Adrenal gland (tissue), 5 donors: ENCODE measurements at regions not wholly inside any gene's neighbourhood (a gene's known extent, or its start where the extent isn't known, plus 50 kb on each side); places are given as distances from the start of the nearest gene placed in this dataset.

Experiments used
- POLR2A ChIP-seq, 2 donors: fragments of 450-650 bp; IDR thresholded peaks; one replicate each; pipeline ENCODE4 v1.6.1; 2017; ENCODE audit warnings: antibody characterized with exemption in 2 of 2, mild to moderate bottlenecking in 2 of 2, moderate library complexity in 1 of 2
- TF ChIP-seq, protein P1 (sequence below), 6 experiments: fragments of 450-650 bp in 4 of 6; fragments of 200-600 bp in 2 of 6; sonication (generic) in 1 of 6; IDR thresholded peaks; 1 replicate in 5 of 6; 2 replicates in 1 of 6; pipeline versions ENCODE4 v1.5.1 to v1.8.0; 2016 to 2021; ENCODE audit warnings: antibody characterized with exemption in 6 of 6, mild to moderate bottlenecking in 2 of 6, moderate library complexity in 1 of 6
- donor health status: DM: no; HTN: no; CAD: no.

DNA sequence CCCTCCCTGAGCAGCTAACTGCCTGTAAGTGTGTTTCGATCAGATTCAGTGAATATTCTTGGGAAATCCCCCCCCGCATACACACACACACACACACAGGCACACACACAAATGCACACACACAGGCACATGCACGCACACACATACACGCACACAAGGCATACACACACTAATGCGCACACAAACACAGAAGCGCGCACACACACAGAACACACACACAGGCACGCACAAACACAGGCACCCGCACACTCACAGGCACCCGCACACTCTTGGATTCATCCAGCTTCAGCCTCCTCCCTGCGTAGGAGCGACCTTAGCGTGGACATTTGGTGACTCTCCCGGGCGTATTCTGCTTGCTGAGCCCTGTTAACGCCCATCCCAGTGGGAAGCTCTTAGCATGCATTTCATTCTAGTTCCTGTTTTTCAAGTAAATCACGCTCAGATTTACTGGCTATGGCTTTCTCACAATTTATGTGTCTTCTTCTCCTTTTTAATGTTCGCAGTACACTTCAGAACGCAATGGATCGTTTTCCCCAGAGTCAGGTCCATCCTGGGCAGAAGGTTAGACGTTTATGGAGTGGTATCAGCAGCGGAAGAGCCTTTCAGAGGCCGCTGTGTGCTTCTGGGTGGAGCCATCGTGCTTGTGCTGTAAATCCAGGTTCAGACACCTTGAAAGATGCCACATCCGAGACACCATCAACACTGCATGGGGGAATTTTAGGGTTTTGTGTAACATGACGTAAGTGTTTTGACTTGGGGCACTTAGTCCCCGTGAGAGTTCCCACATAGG is 656.6 kb downstream of the GALR1 start:
- TF ChIP-seq POLR2A (IDR thresholded peaks at IDR 0.05): no peak
- TF ChIP-seq, protein P1, sequence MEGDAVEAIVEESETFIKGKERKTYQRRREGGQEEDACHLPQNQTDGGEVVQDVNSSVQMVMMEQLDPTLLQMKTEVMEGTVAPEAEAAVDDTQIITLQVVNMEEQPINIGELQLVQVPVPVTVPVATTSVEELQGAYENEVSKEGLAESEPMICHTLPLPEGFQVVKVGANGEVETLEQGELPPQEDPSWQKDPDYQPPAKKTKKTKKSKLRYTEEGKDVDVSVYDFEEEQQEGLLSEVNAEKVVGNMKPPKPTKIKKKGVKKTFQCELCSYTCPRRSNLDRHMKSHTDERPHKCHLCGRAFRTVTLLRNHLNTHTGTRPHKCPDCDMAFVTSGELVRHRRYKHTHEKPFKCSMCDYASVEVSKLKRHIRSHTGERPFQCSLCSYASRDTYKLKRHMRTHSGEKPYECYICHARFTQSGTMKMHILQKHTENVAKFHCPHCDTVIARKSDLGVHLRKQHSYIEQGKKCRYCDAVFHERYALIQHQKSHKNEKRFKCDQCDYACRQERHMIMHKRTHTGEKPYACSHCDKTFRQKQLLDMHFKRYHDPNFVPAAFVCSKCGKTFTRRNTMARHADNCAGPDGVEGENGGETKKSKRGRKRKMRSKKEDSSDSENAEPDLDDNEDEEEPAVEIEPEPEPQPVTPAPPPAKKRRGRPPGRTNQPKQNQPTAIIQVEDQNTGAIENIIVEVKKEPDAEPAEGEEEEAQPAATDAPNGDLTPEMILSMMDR (IDR thresholded peaks at IDR 0.05): no peak
